Hippocampal formation (tissue), 2 donors: ENCODE measurements at regions not wholly inside any gene's neighbourhood (a gene's known extent, or its start where the extent isn't known, plus 50 kb on each side); places are given as distances from the start of the nearest gene placed in this dataset.
A peak's percentile ranks its signal among the peaks of the same experiment; 100 is the strongest.

Source experiments
- DNase-seq, 2 donors: peaks; one replicate each; lab custom pipeline; 2025; lab: John Stamatoyannopoulos, UW

GRCh38 chr4:153137677-153138630 lies 66.3 kb upstream of the TRIM2 start:
- DNase-seq = no peak

- peak; percentile 54 to 78 for DNase-seq
Measured at GRCh38 chr4:153138736-153139135, 65.5 kb upstream of the TRIM2 start.

DNA sequence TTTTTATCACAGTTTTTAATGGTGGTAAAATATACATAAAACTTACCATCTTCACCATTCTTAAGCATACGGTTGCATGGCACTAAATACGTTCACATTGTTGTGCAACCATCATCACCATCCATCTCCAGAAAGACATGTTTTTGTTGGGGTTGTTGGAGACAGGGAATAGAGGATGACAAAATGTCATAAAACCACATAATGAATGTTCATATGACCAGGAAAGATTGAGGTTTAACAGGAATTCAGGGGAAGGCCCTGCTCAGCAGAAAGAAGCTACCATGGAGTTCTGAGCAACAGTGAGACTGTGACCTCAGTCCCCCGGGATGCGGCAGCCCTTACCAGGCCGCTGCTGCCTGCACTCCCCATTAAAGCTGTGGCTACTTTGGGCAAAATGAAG lies 63.9 kb upstream of the TRIM2 start:
- no peak for DNase-seq

GRCh38 chr4:153141238-153141637 lies 63.0 kb upstream of the TRIM2 start:
- no peak for DNase-seq

DNA sequence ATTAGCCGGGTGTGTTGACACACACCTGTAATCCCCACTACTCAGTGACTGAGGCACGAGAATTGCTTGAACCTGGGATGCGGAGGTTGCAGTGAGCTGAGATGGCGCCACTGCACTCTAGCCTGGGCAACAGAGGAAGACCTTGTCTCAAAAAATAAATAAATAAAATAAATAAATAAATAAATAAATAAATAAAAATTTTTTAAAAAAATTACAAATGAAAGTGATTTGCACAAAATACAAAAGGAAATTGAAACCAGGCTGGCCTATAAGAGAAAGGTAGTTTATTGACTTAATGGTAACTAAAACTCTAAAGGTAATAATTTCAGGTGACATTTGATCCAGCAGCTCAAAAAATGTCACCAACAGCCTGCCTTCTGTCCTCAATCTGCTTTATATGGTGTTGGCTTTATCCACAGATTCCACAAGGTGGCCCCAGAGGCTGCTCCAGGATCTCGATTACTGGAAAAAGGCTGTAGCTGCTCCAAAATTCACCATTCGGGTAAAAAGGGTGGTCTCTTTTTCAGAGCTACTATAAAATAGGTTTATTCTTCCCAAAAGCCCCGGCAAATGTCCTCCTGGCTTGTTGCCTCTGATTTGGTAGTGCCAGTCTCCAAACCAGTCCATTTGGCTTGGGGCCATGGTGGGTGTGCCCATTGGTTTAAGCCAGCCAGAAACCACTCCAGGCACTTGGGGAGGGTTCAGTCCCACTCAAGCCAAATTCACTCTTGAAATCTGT lies 61.4 kb upstream of the TRIM2 start:
- DNase-seq = peak; percentile 75 to 83

- no peak for DNase-seq
Measured at GRCh38 chr4:153143527-153144348, 60.5 kb upstream of the TRIM2 start.

DNA sequence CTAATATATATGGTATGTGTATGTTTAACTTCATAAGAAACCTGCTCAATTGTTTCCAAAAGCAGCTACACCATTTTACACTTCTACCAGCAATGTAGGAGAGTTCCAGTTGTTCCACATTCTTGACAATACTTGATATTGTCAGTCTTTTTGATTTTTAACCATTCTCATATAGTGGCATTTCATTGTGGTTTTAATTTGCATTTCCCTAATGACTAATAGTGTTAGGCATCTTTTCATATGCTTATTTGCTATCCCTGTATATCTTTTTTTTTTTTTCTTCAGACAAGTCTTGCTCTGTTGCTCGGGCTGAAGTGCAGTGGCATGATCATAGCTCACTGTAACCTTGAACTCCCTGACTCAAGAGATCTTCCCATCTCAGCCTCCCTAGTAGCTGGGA lies 58.2 kb upstream of the TRIM2 start:
- DNase-seq = no peak

DNA sequence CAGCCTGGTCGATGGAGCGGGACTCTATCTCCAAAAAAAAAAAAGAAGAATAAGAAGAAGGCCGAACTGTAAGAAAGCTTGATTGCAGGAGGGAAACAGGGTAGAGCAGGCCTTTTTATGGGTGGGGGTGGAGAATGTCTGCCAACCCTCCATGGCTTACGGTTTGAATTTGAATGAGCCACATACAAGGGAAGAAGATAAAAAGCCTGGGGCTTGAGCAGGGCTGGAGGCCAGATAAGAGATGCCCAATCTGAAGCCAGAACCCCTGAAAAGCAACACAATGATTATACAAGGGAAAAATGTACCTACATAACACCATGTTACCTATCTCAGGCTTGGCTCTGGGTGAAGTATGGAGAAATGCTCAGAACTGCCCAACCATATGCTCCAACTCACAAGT lies 57.3 kb upstream of the TRIM2 start:
- DNase-seq = no peak

DNA sequence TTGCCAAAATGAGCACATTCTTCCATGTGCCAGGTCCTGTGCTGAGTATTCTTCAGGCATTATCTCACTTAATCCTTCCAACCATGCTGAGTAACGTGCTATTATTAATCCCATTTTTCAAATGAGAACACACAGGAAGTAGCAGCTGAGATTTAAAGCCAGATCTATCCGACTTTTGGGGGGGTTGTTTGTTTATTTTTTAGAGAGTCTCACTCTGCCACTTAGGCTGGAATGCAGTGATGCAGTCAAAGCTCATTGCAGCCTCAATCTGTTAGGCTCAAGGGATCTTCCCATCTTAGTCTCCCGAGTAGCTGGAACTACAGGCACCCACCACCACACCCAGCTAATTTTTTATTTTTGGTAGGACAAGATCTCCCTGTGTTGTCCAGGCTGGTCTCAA lies 55.5 kb upstream of the TRIM2 start:
- DNase-seq = no peak

GRCh38 chr4:153151535-153152455 lies 52.4 kb upstream of the TRIM2 start:
- peak; percentile 58 to 65 for DNase-seq

- DNase-seq = peak; percentile 68 to 76
Measured at GRCh38 chr4:153152501-153153338, 51.5 kb upstream of the TRIM2 start.

- peak; percentile 76 to 84 for DNase-seq
Measured at GRCh38 chr4:153153339-153153871, 50.8 kb upstream of the TRIM2 start.

- DNase-seq = no peak
Measured at GRCh38 chr4:153154007-153154975, 50.0 kb upstream of the TRIM2 start.
